Left ventricle myocardium inferior (tissue), 1 donor: ENCODE measurements at regions not wholly inside any gene's neighbourhood (a gene's known extent, or its start where the extent isn't known, plus 50 kb on each side); places are given as distances from the start of the nearest gene placed in this dataset.

Source experiments
- DNase-seq: peaks from one replicate; pipeline ENCODE4 v3.0.0-alpha.2; 2020
- H3K27ac ChIP-seq: fragments of 200-600 bp; replicated peaks from 2 replicates; pipeline ENCODE4 v1.8.0; 2021
- H3K27me3 ChIP-seq: fragments of 200-600 bp; 2 replicates; pipeline ENCODE4 v1.8.0; 2021; ENCODE audit warnings: low read depth
- H3K36me3 ChIP-seq: fragments of 200-600 bp; 2 replicates; pipeline ENCODE4 v1.8.0; 2021
- H3K4me1 ChIP-seq: fragments of 200-600 bp; 2 replicates; pipeline ENCODE4 v1.8.0; 2021
- H3K4me3 ChIP-seq: fragments of 200-600 bp; 2 replicates; pipeline ENCODE4 v1.8.0; 2021; ENCODE audit warnings: mild to moderate bottlenecking, moderate library complexity
- H3K9me3 ChIP-seq: fragments of 200-600 bp; replicated peaks from 2 replicates; pipeline ENCODE4 v1.8.0; 2021
- CTCF ChIP-seq: fragments of 200-600 bp; IDR thresholded peaks from 2 replicates; pipeline ENCODE4 v1.8.0; 2021; ENCODE audit warnings: antibody characterized with exemption, mild to moderate bottlenecking, borderline replicate concordance
- intact Hi-C: fragments of 100-400 bp; cut with micrococcal nuclease; formaldehyde crosslinking; loops from one replicate; pipeline ENCODE4 v1.11.0; 2022
- donor health status: DM: no; HTN: yes; CAD: no; lungs with severe emphysema.

DNA sequence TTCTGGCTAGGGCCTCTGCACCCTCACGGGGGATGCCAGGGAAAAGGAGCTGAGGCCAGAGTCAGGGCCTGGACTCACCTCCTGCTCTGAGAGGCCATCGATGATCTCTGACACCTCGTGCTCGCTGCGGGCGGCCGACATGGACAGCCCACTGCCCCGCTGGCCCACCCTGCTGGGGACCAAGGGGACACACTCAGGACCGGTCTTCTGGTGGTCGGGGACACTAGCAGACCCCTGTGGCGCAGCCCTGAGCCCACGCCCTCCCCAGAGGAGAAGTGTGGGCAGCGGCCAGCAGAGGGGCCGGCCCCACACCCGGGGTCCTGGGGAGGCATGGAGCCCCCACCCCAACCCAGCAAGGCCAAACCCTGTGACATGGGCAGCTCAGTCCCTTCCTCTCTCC lies 134.6 kb downstream of the RFLNA start:
- H3K4me1 ChIP-seq = peaks cover 79% of the 10 kb centered on the region
- H3K4me3 ChIP-seq = no peak overlapping the region
- intact Hi-C loops = no loop called here
- no peak for DNase-seq
- H3K27me3 ChIP-seq = no peaks in the 10 kb centered on the region
- peaks cover 44% of the 10 kb centered on the region for H3K36me3 ChIP-seq
- H3K27ac ChIP-seq = peak overlapping the region; percentile 79
- no peaks in the 10 kb centered on the region for H3K9me3 ChIP-seq
- TF ChIP-seq CTCF = no peak

DNA sequence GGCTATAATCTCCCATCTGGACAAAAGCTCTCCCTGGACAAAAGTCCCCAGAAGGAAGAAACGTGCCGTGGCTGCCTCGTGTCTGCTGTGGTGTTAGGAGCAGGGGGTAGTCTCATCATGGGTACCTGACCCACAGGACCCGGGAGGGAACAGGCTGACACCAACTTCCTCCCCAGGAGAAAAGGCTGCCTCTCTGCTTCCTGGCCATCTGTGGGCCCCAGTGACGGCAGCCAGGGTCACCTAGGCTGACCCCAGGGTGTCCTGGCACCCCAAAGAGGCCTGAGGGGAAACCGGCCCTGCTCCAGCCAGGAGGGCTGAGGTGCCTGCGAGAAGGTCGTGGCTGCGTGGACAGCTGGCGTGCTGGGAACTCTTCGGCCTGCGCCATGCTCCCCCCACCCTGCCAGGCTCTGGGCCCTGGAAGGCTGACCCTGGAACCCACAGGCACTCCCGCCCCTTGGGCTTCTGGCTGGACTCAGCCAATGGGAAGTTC lies 133.9 kb downstream of the RFLNA start:
- no peaks in the 10 kb centered on the region for H3K9me3 ChIP-seq
- H3K27me3 ChIP-seq = no peaks in the 10 kb centered on the region
- no peak for TF ChIP-seq CTCF
- peaks cover 79% of the 10 kb centered on the region for H3K4me1 ChIP-seq
- peak overlapping the region; percentile 79 for H3K27ac ChIP-seq
- no peak overlapping the region for H3K4me3 ChIP-seq
- peaks cover 45% of the 10 kb centered on the region for H3K36me3 ChIP-seq
- no peak for DNase-seq
- intact Hi-C loops = no loop called here

GRCh38 chr12:124428136-124428791 lies 133.4 kb downstream of the RFLNA start:
- H3K36me3 ChIP-seq = peaks cover 45% of the 10 kb centered on the region
- DNase-seq = no peak
- no peak for TF ChIP-seq CTCF
- no peak overlapping the region for H3K4me3 ChIP-seq
- H3K4me1 ChIP-seq = peaks cover 81% of the 10 kb centered on the region
- H3K9me3 ChIP-seq = no peaks in the 10 kb centered on the region
- peak overlapping the region; percentile 79 for H3K27ac ChIP-seq
- intact Hi-C loops = no loop called here
- H3K27me3 ChIP-seq = no peaks in the 10 kb centered on the region

DNA sequence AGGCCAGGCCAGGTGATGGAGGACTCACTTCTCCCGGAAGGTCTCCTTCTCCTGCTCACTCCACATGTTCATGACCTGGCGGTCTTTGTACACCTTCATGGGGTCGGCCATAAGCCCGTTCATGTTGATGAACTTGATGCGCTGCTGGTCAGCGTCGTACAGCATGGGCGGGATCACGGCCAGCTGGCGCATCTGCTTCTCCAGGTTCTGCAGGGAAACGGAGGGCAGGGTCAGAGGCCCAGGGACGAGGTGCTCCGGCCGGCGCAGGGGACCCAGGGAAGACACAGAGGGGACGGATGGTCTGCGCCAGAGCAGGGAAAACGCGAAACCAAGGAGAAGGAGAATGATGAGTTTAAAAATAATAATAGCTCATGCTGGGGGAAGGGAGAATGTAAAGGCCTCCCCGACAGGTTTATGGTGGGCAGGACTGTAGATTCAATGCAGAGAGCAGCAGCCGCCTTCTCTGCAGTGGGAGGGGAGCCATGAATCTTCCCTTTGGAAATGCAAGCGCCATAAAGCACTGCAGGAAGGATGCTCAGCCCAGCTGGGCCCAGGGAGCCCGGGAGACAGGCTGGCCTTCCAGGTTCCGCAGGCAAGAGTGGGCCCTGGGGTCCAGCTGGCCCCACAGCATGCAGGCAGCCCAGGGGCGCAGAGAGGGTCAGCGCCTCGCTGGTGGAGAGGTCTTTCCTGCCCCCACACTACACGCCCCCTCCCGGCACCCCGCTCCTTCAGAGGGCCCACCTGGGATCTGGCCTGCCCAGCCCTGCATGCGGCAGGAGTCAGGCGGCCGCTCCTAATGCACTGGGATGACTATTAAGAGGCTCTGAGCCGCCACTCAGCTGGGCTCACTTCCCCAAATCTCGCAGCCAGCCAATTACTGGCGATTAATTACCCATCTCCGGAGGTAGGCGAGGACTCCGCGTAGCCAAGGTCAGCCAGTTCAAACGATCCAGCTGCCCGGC lies 132.0 kb downstream of the RFLNA start:
- Histone ChIP-seq H3K4me1 (peaks cover 82% of the 10 kb centered on the region), H3K27ac (peak overlapping the region; percentile 82), H3K9me3 (no peaks in the 10 kb centered on the region), H3K4me3 (no peak overlapping the region), H3K27me3 (no peaks in the 10 kb centered on the region), H3K36me3 (peaks cover 45% of the 10 kb centered on the region)
- no peak for TF ChIP-seq CTCF
- no peak for DNase-seq
- intact Hi-C loops = no loop called here

DNA sequence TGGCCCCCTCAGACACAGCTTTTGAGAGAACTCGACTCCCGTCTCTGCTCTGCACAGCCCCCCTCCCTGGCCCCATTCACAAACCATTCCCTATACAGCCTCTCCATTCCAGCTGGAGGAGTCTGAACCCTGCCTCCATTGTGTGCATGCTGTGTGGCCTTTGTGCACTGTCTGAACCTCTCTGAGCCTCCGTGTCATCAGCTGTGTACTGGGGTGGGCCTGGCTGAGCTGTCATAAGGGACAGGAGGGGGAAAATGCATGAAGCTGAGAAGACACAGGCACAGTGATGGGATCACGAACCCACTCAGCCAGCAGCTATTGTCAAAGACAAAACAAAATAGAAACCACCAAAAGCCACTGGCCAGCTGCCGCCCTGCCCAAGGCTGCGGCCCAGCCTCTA lies 130.8 kb downstream of the RFLNA start:
- H3K4me1 ChIP-seq = peaks cover 94% of the 10 kb centered on the region
- peaks cover 42% of the 10 kb centered on the region for H3K36me3 ChIP-seq
- no peak for DNase-seq
- H3K27me3 ChIP-seq = no peaks in the 10 kb centered on the region
- H3K27ac ChIP-seq = peak overlapping the region; percentile 94
- no peak for TF ChIP-seq CTCF
- intact Hi-C loops = no loop called here
- no peaks in the 10 kb centered on the region for H3K9me3 ChIP-seq
- H3K4me3 ChIP-seq = no peak overlapping the region
